DND-41 (cell line): ENCODE measurements at regions not wholly inside any gene's neighbourhood (a gene's known extent, or its start where the extent isn't known, plus 50 kb on each side); places are given as distances from the start of the nearest gene placed in this dataset.

Experiments used
- ATAC-seq: fragments of 200-7000 bp; cut with Tn5 transposase; 3 replicates; pipeline ENCODE4 v1.9.1; 2021; ENCODE audit warnings: low read depth; ENCODE audit not compliant: insufficient read depth
- DNase-seq: peaks from one replicate; pipeline ENCODE4 v3.0.0-alpha.2; 2020
- H2AFZ ChIP-seq: 2 replicates; pipeline ENCODE4 v1.6.0; 2012; ENCODE audit warnings: low read depth, low read length
- H3K27ac ChIP-seq: 2 replicates; pipeline ENCODE4 v1.5.1; 2012; ENCODE audit warnings: low read length, inconsistent platforms
- H3K27me3 ChIP-seq: fragments of 200-600 bp; sonication (generic); 2 replicates; pipeline ENCODE4 v1.6.0; 2012; ENCODE audit warnings: low read length, mild to moderate bottlenecking, inconsistent platforms; ENCODE audit not compliant: insufficient read depth, poor library complexity
- H3K36me3 ChIP-seq: 2 replicates; pipeline ENCODE4 v1.5.1; 2012; ENCODE audit warnings: low read length, inconsistent platforms; ENCODE audit not compliant: insufficient read depth
- H3K4me1 ChIP-seq: 2 replicates; pipeline ENCODE4 v1.5.1; 2012; ENCODE audit warnings: mild to moderate bottlenecking, low read length; ENCODE audit not compliant: insufficient read depth
- H3K4me2 ChIP-seq: 2 replicates; pipeline ENCODE4 v1.6.0; 2012; ENCODE audit warnings: mild to moderate bottlenecking, moderate library complexity, low read length, inconsistent platforms; ENCODE audit not compliant: insufficient read depth
- H3K4me3 ChIP-seq, 2 experiments: fragments of 200-600 bp in 1 of 2; shearing (Covaris generic) in 1 of 2; 2 replicates each; pipeline ENCODE4 v1.5.1; 2012 to 2016; ENCODE audit warnings: inconsistent platforms in 2 of 2, low read length in 2 of 2, mild to moderate bottlenecking in 2 of 2, low read depth in 1 of 2, moderate library complexity in 1 of 2
- H3K79me2 ChIP-seq: 2 replicates; pipeline ENCODE4 v1.6.0; 2012; ENCODE audit warnings: low read length, inconsistent platforms; ENCODE audit not compliant: insufficient read depth
- H3K9ac ChIP-seq: 2 replicates; pipeline ENCODE4 v1.6.0; 2012; ENCODE audit warnings: low read depth, mild to moderate bottlenecking, inconsistent platforms, low read length, moderate library complexity
- H3K9me3 ChIP-seq: 2 replicates; pipeline ENCODE4 v1.5.1; 2012; ENCODE audit warnings: low read length, moderate library complexity, mild to moderate bottlenecking, inconsistent platforms; ENCODE audit not compliant: insufficient read depth, severe bottlenecking
- H4K20me1 ChIP-seq: 2 replicates; pipeline ENCODE4 v1.6.0; 2012; ENCODE audit warnings: low read length; ENCODE audit not compliant: insufficient read depth
- CTCF ChIP-seq: IDR thresholded peaks from 2 replicates; pipeline ENCODE4 v1.5.1; 2012; ENCODE audit warnings: borderline replicate concordance, low read length, moderate library complexity, mild to moderate bottlenecking; ENCODE audit not compliant: poor library complexity, severe bottlenecking; ENCODE audit errors: extremely low read depth
- EZH2 ChIP-seq: IDR thresholded peaks from 3 replicates; pipeline ENCODE4 v1.6.1; 2012; ENCODE audit warnings: borderline replicate concordance, low read depth, mild to moderate bottlenecking, moderate library complexity, low read length, inconsistent platforms; ENCODE audit not compliant: severe bottlenecking

- Histone ChIP-seq H3K79me2 (no peaks in the 10 kb centered on the region), H3K9ac (no peak overlapping the region), H3K9me3 (no peaks in the 10 kb centered on the region), H3K4me1 (no peaks in the 10 kb centered on the region), H3K36me3 (no peaks in the 10 kb centered on the region), H4K20me1 (no peaks in the 10 kb centered on the region), H2AFZ (no peak overlapping the region), H3K4me2 (no peak overlapping the region), H3K27ac (no peak overlapping the region), H3K4me3 (no peak overlapping the region), H3K27me3 (no peaks in the 10 kb centered on the region)
- no peak for TF ChIP-seq CTCF
- TF ChIP-seq EZH2: no peak
- DNase-seq (no peak), ATAC-seq (no peak)
Observed at GRCh38 chr10:14389981-14390590, 59.4 kb upstream of the FRMD4A start.

GRCh38 chr10:14385596-14386593 lies 55.2 kb upstream of the FRMD4A start:
- H4K20me1 ChIP-seq: no peaks in the 10 kb centered on the region
- H3K4me2 ChIP-seq: no peak overlapping the region
- H3K27ac ChIP-seq: no peak overlapping the region
- DNase-seq (no peak), ATAC-seq (no peak)
- no peaks in the 10 kb centered on the region for H3K36me3 ChIP-seq
- no peaks in the 10 kb centered on the region for H3K79me2 ChIP-seq
- H2AFZ ChIP-seq: no peak overlapping the region
- no peak overlapping the region for H3K4me3 ChIP-seq
- H3K27me3 ChIP-seq: no peaks in the 10 kb centered on the region
- H3K4me1 ChIP-seq: no peaks in the 10 kb centered on the region
- H3K9ac ChIP-seq: no peak overlapping the region
- no peaks in the 10 kb centered on the region for H3K9me3 ChIP-seq
- TF ChIP-seq EZH2: no peak
- no peak for TF ChIP-seq CTCF

- Histone ChIP-seq H3K4me3 (no peak overlapping the region), H3K9ac (no peak overlapping the region), H3K27me3 (no peaks in the 10 kb centered on the region), H3K9me3 (no peaks in the 10 kb centered on the region), H2AFZ (no peak overlapping the region), H3K4me2 (no peak overlapping the region), H3K79me2 (no peaks in the 10 kb centered on the region), H3K27ac (no peak overlapping the region), H3K4me1 (no peaks in the 10 kb centered on the region), H3K36me3 (no peaks in the 10 kb centered on the region), H4K20me1 (no peaks in the 10 kb centered on the region)
- DNase-seq (no peak), ATAC-seq (no peak)
- no peak for TF ChIP-seq EZH2
- no peak for TF ChIP-seq CTCF
Observed at GRCh38 chr10:14384915-14385314, 54.2 kb upstream of the FRMD4A start.
